ENCODE measurements at regions not wholly inside any gene's neighbourhood (a gene's known extent, or its start where the extent isn't known, plus 50 kb on each side); places are given as distances from the start of the nearest gene placed in this dataset.

DNA sequence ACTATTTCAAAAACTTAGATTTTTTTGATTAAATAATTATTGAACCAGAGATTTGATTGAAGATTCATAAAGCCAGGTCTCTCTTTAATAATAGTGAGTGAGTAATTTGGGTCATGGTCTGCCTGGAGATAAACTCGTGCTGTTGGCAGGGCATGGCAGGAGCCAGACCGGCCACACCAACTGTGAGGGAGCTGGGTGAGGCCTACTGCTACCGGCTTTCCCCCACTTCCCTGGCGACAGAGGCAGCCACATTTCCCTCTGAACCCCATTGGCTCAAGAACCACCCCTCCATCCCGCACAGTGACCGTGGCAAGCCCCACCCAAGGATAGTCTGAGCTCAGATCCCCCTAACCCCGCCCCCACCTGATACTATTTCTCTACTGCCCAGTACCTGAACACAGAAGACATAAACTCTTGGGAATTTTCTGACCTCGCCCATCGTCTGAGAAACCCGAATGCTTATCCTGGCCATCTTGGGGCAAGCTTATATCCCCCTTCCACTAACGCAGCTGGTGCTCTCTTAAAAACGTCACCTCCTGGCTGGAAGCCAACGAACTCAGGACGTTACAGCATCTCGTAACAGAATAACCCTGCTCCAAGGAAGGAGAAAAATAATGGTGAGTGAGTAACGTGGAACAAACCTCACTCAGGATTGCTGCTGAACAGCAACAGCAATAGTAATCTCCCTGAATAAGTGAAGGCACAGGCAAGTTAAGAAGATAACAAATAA, 627.6 kb upstream of the PCDH9 start:
- TF ChIP-seq, protein P1, sequence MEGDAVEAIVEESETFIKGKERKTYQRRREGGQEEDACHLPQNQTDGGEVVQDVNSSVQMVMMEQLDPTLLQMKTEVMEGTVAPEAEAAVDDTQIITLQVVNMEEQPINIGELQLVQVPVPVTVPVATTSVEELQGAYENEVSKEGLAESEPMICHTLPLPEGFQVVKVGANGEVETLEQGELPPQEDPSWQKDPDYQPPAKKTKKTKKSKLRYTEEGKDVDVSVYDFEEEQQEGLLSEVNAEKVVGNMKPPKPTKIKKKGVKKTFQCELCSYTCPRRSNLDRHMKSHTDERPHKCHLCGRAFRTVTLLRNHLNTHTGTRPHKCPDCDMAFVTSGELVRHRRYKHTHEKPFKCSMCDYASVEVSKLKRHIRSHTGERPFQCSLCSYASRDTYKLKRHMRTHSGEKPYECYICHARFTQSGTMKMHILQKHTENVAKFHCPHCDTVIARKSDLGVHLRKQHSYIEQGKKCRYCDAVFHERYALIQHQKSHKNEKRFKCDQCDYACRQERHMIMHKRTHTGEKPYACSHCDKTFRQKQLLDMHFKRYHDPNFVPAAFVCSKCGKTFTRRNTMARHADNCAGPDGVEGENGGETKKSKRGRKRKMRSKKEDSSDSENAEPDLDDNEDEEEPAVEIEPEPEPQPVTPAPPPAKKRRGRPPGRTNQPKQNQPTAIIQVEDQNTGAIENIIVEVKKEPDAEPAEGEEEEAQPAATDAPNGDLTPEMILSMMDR (IDR thresholded peaks at IDR 0.05) = no peak
- TF ChIP-seq POLR2A (IDR thresholded peaks at IDR 0.05) (no peak), POLR2AphosphoS5 (IDR thresholded peaks at IDR 0.05) (no peak)
